HEK293T (cell line): ENCODE measurements at regions not wholly inside any gene's neighbourhood (a gene's known extent, or its start where the extent isn't known, plus 50 kb on each side); places are given as distances from the start of the nearest gene placed in this dataset.

Experiments
- ARNT ChIP-seq: fragments of 450-650 bp; IDR thresholded peaks from 2 replicates; pipeline ENCODE4 v1.6.1; 2017; ENCODE audit warnings: mild to moderate bottlenecking
- BHLHE40 ChIP-seq: fragments of 450-650 bp; IDR thresholded peaks from 2 replicates; pipeline ENCODE4 v1.6.1; 2016; ENCODE audit warnings: mild to moderate bottlenecking, moderate library complexity, borderline replicate concordance
- FOXK2 ChIP-seq: fragments of 450-650 bp; IDR thresholded peaks from 2 replicates; pipeline ENCODE4 v1.6.1; 2016; ENCODE audit warnings: mild to moderate bottlenecking
- FOXM1 ChIP-seq: fragments of 450-650 bp; IDR thresholded peaks from 2 replicates; pipeline ENCODE4 v1.6.1; 2017; ENCODE audit warnings: mild to moderate bottlenecking, borderline replicate concordance
- HDGF ChIP-seq: fragments of 450-650 bp; IDR thresholded peaks from 2 replicates; pipeline ENCODE4 v1.6.1; 2017; ENCODE audit warnings: antibody characterized with exemption, borderline replicate concordance
- L3MBTL2 ChIP-seq: fragments of 450-650 bp; conservative IDR thresholded peaks from 2 replicates; pipeline ENCODE4 v1.6.1; 2016; ENCODE audit warnings: mild to moderate bottlenecking
- NFRKB ChIP-seq: fragments of 450-650 bp; IDR thresholded peaks from 2 replicates; pipeline ENCODE4 v1.6.1; 2016; ENCODE audit warnings: mild to moderate bottlenecking, moderate library complexity
- SP1 ChIP-seq: fragments of 450-650 bp; IDR thresholded peaks from 2 replicates; pipeline ENCODE4 v1.6.1; 2017
- TARDBP ChIP-seq: fragments of 450-650 bp; IDR thresholded peaks from 2 replicates; pipeline ENCODE4 v1.6.1; 2016
- ZNF384 ChIP-seq: fragments of 450-650 bp; IDR thresholded peaks from 2 replicates; pipeline ENCODE4 v1.6.1; 2016

DNA sequence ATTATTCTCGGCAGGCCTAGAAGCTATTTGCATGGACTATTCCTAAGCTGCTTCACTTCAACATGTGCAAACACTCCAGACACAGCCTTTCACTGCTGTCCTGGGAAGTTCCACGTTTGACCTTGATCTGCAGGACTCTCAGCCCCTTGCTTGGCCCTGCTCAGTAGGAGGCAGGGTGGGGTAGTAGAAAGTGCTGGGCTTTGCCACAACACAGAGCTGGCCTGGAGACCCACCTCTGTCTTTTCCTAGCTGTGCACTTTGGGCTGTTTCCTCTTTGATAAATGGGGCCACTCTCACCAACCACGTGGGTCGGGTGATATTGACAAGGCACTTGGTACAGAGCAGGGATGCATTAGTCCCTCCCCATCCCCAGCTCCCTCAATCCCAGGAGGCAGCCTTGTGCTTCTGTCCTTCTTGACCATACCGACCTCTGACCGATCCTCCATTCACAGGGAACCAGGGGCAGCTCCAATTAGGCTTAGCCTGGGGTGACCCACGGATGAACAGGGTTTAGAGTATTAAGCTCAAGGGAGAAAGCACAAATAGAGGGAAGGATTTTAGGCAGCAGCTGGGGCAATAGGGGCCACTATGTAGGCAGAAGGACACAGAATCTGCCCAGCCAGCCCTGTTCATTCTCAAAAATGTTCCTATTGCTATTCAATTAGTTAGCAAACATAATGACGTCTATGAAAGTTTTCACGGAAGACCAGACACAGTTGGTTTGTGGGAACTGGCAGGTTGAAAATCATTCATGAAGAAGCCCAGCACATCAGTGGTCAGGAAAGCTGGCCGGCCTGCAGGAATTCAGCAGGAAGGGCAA lies 63.3 kb downstream of the SYNE3 start:
- TF ChIP-seq SP1 (no peak), FOXM1 (no peak), BHLHE40 (no peak), NFRKB (no peak), ARNT (no peak), FOXK2 (no peak), TARDBP (no peak), HDGF (no peak), L3MBTL2 (no peak), ZNF384 (no peak)
